ENCODE measurements at regions not wholly inside any gene's neighbourhood (a gene's known extent, or its start where the extent isn't known, plus 50 kb on each side); places are given as distances from the start of the nearest gene placed in this dataset.
"Not testable (repeated sequence)": the region's sequence is repeated elsewhere in the genome, so short reads cannot be mapped to it uniquely, and the experiment has no call there.

GRCh38 chr12:46627686-46628085 lies 198.1 kb downstream of the SLC38A4 start:
- H3K27ac ChIP-seq, result no peak overlapping the region
- TF ChIP-seq CTCF (IDR thresholded peaks at IDR 0.05) (no peak), ZFX (IDR thresholded peaks at IDR 0.05; ENCODE audit: borderline replicate concordance) (no peak)

GRCh38 chr12:46619474-46619873 lies 206.3 kb downstream of the SLC38A4 start:
- H3K27ac ChIP-seq, result not testable (repeated sequence)

- H3K27ac ChIP-seq, result not testable (repeated sequence)
These were observed 208.1 kb downstream of the SLC38A4 start for GRCh38 chr12:46617737-46618136.

- TF ChIP-seq ZFX (IDR thresholded peaks at IDR 0.05; ENCODE audit: borderline replicate concordance) (no peak), CTCF (IDR thresholded peaks at IDR 0.05) (no peak)
- no peak overlapping the region for H3K27ac ChIP-seq
These were observed 208.6 kb downstream of the SLC38A4 start for GRCh38 chr12:46617167-46617566.

- H3K27ac ChIP-seq, result no peak overlapping the region
- TF ChIP-seq ZFX (IDR thresholded peaks at IDR 0.05; ENCODE audit: borderline replicate concordance) (no peak), CTCF (IDR thresholded peaks at IDR 0.05) (no peak)
These were observed 215.0 kb downstream of the SLC38A4 start for GRCh38 chr12:46610754-46611153.

GRCh38 chr12:46609674-46610073 lies 216.1 kb downstream of the SLC38A4 start:
- H3K27ac ChIP-seq, result no peak overlapping the region
- TF ChIP-seq ZFX (IDR thresholded peaks at IDR 0.05; ENCODE audit: borderline replicate concordance) (no peak), CTCF (IDR thresholded peaks at IDR 0.05) (no peak)

GRCh38 chr12:46609273-46609623 lies 216.5 kb downstream of the SLC38A4 start:
- TF ChIP-seq ZFX (IDR thresholded peaks at IDR 0.05; ENCODE audit: borderline replicate concordance) (no peak), CTCF (IDR thresholded peaks at IDR 0.05) (no peak)
- H3K27ac ChIP-seq, result no peak overlapping the region

- TF ChIP-seq ZFX (IDR thresholded peaks at IDR 0.05; ENCODE audit: borderline replicate concordance) (no peak), CTCF (IDR thresholded peaks at IDR 0.05) (no peak)
- no peak overlapping the region for H3K27ac ChIP-seq
These were observed 217.1 kb downstream of the SLC38A4 start for GRCh38 chr12:46608431-46609272.
